HG02870 (cell line): ENCODE measurements at regions not wholly inside any gene's neighbourhood (a gene's known extent, or its start where the extent isn't known, plus 50 kb on each side); places are given as distances from the start of the nearest gene placed in this dataset.
"Not testable (repeated sequence)": the region's sequence is repeated elsewhere in the genome, so short reads cannot be mapped to it uniquely, and the experiment has no call there.

Experiments used
- ATAC-seq: cut with Tn5 transposase; IDR thresholded peaks from one replicate; pipeline ENCODE4 v1.9.1; 2021; ENCODE audit warnings: mild to moderate bottlenecking, moderate library complexity; ENCODE audit not compliant: unreplicated experiment

- no peak for ATAC-seq
Measured at GRCh38 chr14:43754838-43755237, 752.2 kb downstream of the FSCB start.

DNA sequence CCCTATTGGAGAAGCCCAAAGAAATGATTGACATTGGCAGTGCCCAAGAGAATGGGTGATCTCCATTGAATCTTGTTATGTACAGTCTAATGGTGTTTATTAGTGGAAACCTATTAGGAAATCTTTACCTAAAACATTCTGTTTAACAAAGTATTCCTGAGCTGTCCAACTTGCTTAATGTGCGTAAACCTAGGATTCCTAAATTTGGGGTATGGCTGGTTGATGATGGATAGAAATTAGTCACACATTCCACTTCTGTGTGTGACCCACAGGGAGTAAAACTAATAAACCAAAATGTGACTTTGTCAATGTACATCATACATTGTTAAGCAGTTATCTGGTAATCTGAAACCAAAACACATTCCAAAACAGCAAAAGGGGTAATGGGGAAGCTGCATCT lies 761.3 kb downstream of the FSCB start:
- no peak for ATAC-seq

GRCh38 chr14:43735932-43736331 lies 771.2 kb downstream of the FSCB start:
- no peak for ATAC-seq

GRCh38 chr14:43729143-43729542 lies 777.9 kb downstream of the FSCB start:
- no peak for ATAC-seq

GRCh38 chr14:43706900-43707299 lies 800.2 kb downstream of the FSCB start:
- no peak for ATAC-seq

GRCh38 chr14:43698561-43699284 lies 808.4 kb downstream of the FSCB start:
- not testable (repeated sequence) for ATAC-seq

- ATAC-seq: no peak
Measured at GRCh38 chr14:43697003-43697402, 810.1 kb downstream of the FSCB start.

GRCh38 chr14:43692706-43693105 lies 814.4 kb downstream of the FSCB start:
- ATAC-seq: no peak

DNA sequence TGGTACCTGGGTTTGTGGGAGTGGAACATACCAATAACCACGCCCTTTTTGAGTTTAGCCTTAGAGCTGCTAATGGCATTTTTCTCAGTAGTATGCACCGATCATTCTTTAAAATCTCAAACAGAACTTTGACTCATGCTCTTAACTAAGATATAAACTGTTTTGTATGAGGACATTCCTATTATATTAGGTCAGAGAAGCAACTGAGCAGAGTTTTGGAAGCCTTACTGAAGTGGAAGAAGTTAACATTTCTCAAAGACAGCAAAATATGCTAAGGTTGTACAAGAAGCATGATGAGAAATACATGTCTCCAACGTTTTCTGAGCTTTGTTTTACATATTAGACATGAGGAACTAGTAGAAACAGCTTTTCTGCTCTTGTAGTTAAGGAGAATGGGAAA lies 819.2 kb downstream of the FSCB start:
- ATAC-seq: no peak

DNA sequence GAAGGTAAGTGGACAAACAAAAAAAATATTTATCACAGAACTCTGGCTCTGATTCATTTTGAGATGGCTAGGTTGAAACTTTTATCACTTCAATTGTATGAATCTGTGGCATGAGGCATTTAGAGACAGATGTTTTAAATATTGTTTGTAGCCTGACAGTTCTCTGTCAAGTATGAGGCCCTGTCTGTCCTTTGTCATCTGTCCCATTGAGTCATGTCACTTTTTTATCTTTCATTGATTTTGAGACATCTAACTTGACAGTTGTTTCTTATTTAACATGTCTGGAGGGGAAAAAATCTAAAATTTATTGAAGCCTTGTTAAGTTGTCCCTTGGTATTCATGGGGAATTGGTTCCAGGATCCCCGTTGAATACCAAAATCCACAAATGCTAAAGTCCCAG lies 829.5 kb downstream of the FSCB start:
- no peak for ATAC-seq

DNA sequence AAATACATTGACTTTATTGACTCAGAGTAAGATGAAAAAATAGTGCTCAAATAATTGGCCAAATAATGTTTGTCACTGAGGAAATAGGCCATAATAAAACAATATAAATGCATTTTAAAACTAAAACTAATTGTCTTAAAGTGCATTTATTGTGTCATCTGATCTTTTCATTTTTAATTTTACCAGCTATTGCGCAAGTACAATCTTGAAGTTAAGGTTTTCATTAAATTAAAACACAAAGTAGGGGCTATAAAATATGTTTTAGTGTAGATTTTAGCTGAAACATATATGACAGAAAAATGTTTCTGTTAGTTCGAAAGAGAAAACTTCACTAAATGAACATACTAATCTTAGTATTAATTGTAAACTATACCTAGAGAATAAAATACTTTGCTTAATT lies 832.8 kb downstream of the FSCB start:
- ATAC-seq: no peak

- ATAC-seq: no peak
Measured at GRCh38 chr14:43671716-43672485, 835.2 kb downstream of the FSCB start.

DNA sequence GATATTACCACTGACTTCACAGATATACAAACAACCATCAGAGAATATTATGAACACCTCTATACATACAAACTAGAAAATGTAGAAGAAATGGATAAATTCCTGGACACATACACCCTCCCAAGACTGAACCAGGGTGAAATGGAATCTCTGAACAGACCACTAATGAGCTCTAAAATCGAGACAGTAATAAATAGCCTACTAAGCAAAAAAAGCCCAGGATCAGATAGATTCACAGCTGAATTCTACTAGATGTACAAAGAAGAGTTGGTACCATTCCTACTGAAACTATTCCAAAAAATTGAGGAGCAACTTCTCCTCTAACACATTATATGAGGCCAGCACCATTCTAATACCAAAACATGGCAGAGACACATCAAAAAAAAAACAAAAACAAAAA lies 837.7 kb downstream of the FSCB start:
- no peak for ATAC-seq

DNA sequence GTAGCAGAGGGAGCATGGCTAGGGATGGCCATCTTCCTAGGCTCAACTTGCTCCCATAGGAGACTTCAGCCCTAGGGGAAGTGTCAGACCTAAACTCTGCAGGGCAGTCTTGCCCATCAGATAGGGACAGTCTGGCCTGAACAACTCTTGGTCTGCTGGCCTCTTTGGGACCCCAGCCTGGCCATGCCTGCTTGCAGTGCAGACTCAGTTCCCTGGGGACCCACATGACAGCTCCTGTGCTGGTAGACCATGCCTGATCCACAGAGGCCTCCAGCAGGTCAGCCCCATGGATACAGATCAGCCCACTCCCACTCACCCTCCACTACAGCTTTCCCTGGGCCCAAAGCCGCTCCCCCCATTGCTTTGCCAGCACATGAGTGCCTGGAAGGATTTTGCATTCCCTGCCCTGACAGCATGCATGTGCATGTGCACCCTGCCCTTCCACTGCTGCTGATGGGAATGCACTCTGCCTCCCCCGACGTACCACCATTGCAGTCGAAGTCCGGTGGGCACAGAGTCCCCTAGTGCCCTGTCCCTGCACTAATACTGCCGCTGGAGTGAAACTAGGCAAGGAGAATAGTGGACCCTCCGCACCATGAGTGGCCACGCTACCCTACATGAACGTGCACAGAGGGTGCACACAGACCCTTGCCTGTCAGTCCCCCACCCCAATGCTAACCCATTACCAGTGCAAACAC lies 841.4 kb downstream of the FSCB start:
- no peak for ATAC-seq

- not testable (repeated sequence) for ATAC-seq
Measured at GRCh38 chr14:43655194-43655593, 851.9 kb downstream of the FSCB start.

DNA sequence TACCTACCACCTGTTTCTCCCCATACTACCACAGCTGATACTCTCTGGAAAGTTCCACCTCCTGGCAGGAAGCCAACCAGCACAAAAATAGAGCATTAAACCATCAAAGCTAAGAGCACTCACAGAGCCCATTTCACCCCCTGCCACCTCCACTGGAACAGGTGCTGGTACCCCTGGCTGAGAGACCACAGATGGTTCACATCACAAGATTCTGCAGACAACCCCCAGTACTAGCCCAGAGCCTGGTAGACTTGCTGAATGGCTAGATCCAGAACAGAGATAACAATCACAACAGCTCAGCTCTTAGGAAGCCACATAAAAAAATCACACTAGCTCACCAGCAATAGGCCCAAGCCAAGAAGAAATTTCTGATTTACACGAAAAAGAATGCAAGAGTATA lies 855.2 kb downstream of the FSCB start:
- ATAC-seq: no peak

- ATAC-seq: no peak
Measured at GRCh38 chr14:43651185-43651787, 855.8 kb downstream of the FSCB start.

DNA sequence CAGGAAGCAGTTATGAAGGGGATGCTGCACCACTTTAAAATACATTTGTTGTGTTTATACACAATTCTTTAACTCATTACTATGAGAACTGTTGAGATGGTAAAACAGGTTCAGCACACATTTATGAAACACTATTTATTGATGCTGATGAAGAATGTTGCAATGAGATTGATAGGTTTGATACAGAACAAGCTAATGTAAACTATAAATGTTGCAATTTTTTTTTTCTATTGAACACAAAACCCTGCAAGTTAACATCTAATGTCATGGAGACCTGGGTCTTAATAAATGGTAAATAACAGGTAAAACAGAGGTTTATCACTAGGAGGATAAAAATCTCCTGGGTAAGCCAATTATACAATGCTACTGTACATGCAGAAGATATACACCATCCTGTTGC lies 857.6 kb downstream of the FSCB start:
- ATAC-seq: no peak

DNA sequence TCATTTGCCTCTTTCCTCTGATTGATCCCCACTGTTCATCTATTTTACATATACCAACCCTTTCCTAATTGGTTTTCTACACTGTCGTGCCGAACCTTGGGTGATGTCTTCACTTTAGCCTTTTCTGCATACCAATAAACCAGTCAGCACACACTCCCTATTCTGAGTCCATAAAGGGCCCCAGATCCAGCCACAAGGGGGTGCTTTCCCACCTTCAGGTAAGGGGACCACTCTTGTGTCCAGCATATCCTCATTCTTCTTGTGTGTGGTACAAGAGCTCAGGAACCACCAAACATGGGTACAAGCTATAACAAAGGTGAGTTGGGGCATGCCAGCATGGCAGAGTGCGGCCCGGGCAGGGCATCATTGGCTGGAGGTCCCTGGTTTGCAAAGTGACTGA lies 859.8 kb downstream of the FSCB start:
- ATAC-seq: no peak

GRCh38 chr14:43640718-43641267 lies 866.3 kb downstream of the FSCB start:
- no peak for ATAC-seq

- ATAC-seq: no peak
Measured at GRCh38 chr14:43625294-43625693, 881.8 kb downstream of the FSCB start.
